GM18867 (cell line): ENCODE measurements at regions not wholly inside any gene's neighbourhood (a gene's known extent, or its start where the extent isn't known, plus 50 kb on each side); places are given as distances from the start of the nearest gene placed in this dataset.
A peak's percentile ranks its signal among the peaks of the same experiment; 100 is the strongest.

Source experiments
- ATAC-seq: cut with Tn5 transposase; IDR thresholded peaks from one replicate; pipeline ENCODE4 v1.9.1; 2021; ENCODE audit warnings: mild to moderate bottlenecking, moderate library complexity; ENCODE audit not compliant: unreplicated experiment

DNA sequence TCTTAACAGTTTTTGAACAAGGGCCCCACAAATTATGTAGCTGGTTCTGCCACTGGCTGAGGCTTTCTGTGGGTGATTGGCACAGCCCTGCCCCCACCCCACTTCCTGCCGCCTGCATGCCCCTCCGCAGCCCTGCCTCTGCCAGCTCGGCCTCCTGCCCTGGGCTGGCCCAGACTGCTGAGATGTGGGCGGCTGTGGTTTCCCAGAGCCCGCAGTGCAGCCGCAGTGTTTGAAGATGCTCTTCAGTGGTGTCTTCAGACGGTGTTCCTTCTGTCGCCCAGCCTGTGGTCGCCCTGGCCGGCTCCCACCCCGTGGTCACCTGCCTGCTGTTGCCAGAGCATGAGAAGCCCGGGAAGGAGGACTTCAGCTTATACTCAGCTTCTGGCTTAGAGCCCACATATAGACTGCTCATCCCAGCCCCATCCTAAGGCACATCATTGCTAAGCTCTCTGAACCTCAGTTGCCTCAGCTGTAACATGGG, 154.3 kb downstream of the VEGFA start:
- peak; percentile 62 for ATAC-seq

- ATAC-seq, result no peak
These were observed 153.6 kb downstream of the VEGFA start for GRCh38 chr6:43923376-43924221.

GRCh38 chr6:43922426-43923375, 152.7 kb downstream of the VEGFA start:
- ATAC-seq, result no peak

- ATAC-seq, result no peak
These were observed 151.8 kb downstream of the VEGFA start for GRCh38 chr6:43921548-43922425.

GRCh38 chr6:43921039-43921438, 151.0 kb downstream of the VEGFA start:
- no peak for ATAC-seq

GRCh38 chr6:43919774-43920173, 149.8 kb downstream of the VEGFA start:
- no peak for ATAC-seq

- no peak for ATAC-seq
These were observed 147.9 kb downstream of the VEGFA start for GRCh38 chr6:43917878-43918382.

- ATAC-seq, result no peak
These were observed 147.2 kb downstream of the VEGFA start for GRCh38 chr6:43916924-43917877.

- no peak for ATAC-seq
These were observed 146.2 kb downstream of the VEGFA start for GRCh38 chr6:43915986-43916923.

- ATAC-seq, result no peak
These were observed 145.3 kb downstream of the VEGFA start for GRCh38 chr6:43915208-43915869.

- no peak for ATAC-seq
These were observed 144.5 kb downstream of the VEGFA start for GRCh38 chr6:43914272-43915147.

DNA sequence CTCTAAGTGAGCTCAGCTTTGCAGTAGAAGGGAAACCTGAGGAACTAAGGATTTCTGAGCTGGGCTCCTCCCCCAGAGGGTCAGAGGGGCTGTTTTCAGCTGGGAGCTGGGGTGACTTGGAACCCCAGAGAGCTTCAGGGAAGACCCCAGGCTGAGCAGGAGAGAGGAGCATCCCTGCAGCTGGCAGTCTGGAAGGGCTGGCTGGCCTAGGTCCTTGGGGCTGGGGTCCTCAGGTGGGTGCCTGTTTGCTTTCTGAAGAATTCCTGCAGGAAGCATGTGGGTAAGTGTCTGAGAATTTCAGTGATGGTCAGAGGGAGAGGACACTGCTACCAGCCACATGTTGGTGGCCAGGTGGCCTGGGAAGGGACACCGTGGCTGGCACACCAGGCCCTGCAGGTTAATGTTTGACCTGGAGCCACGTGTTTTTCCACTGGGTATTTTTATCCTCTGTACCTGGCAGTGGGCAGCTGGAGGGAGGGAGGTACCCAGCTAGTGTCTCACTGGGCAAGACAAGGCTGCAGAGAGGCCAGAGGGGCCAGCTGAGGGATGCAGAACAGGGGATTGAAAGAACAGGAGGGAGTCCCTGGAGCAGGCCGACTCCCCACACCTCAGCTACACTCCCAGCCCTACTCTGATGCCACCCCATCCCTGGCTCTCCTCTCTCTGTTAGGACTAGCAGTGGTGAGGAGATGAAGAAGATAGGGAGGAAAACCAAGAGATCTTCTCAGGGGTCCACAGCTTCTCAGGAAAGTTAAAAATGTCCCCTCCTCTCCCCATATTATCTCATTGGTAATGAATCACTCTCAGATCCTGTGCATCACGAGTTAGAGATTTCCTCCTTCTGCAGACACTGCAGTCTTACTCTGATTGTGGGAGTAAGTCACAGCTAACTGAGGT, 143.6 kb downstream of the VEGFA start:
- no peak for ATAC-seq

- ATAC-seq, result no peak
These were observed 142.8 kb downstream of the VEGFA start for GRCh38 chr6:43912598-43913371.

DNA sequence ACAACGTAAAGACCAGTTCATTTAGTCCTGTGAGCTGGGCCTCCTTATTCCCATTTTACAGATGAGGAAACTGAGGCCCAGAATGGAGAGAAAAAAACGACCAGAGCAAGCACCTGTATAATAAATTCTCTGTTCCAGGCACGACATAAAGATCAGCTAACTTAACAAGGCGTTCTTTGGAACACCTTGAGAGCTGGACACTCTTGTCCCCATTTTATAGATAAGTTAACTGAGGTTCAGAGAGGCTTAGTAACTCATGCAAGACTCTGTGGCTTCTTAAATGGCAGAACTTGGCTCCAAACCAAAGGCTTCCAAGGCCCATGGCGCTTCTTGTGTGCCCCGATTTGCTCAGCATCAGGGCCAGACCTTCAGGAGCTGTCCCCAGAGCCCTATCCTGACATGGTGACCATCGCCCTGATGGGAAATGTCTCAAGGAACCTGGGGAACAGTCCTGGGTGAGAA, 142.1 kb downstream of the VEGFA start:
- ATAC-seq, result no peak
